Endodermal cell (in vitro differentiated cells): ENCODE measurements at regions not wholly inside any gene's neighbourhood (a gene's known extent, or its start where the extent isn't known, plus 50 kb on each side); places are given as distances from the start of the nearest gene placed in this dataset.

ENCODE experiments used
- DNase-seq: peaks from one replicate; pipeline ENCODE4 v3.0.0-alpha.2; 2017
- H3K27ac ChIP-seq: 2 replicates; pipeline ENCODE4 v1.5.1; 2013; ENCODE audit warnings: mild to moderate bottlenecking, low read depth, low read length, moderate library complexity
- H3K27me3 ChIP-seq: 2 replicates; pipeline ENCODE4 v1.6.1; 2013; ENCODE audit warnings: mild to moderate bottlenecking, low read length, moderate library complexity; ENCODE audit not compliant: insufficient read depth, control insufficient read depth, poor library complexity, severe bottlenecking
- H3K36me3 ChIP-seq: 2 replicates; pipeline ENCODE4 v1.7.0; 2013; ENCODE audit warnings: mild to moderate bottlenecking, low read length, moderate library complexity; ENCODE audit not compliant: control insufficient read depth, insufficient read depth
- H3K4me1 ChIP-seq: one replicate; pipeline ENCODE4 v1.7.0; 2013; ENCODE audit warnings: low read length; ENCODE audit not compliant: control insufficient read depth, insufficient read depth
- H3K4me3 ChIP-seq: 2 replicates; pipeline ENCODE4 v1.5.1; 2013; ENCODE audit warnings: mild to moderate bottlenecking, low read length, moderate library complexity
- H3K9ac ChIP-seq: 2 replicates; pipeline ENCODE4 v1.6.1; 2013; ENCODE audit warnings: mild to moderate bottlenecking, low read length, moderate library complexity; ENCODE audit not compliant: poor library complexity, severe bottlenecking; ENCODE audit errors: extremely low read depth
- H3K9me3 ChIP-seq: 2 replicates; pipeline ENCODE4 v1.6.1; 2013; ENCODE audit warnings: mild to moderate bottlenecking, low read length, moderate library complexity; ENCODE audit not compliant: control insufficient read depth
- H3K27ac Mint-ChIP-seq: 2 replicates; pipeline ENCODE4 v1.8.0; 2020; ENCODE audit warnings: mixed read lengths
- H3K27me3 Mint-ChIP-seq: 2 replicates; pipeline ENCODE4 v1.8.0; 2021; ENCODE audit warnings: mild to moderate bottlenecking, mixed read lengths; ENCODE audit not compliant: insufficient read depth
- H3K36me3 Mint-ChIP-seq: 2 replicates; pipeline ENCODE4 v1.8.0; 2020; ENCODE audit warnings: low read depth, mixed read lengths
- H3K4me1 Mint-ChIP-seq: 2 replicates; pipeline ENCODE4 v1.8.0; 2020; ENCODE audit warnings: mixed read lengths
- H3K4me3 Mint-ChIP-seq: 2 replicates; pipeline ENCODE4 v1.8.0; 2020; ENCODE audit warnings: mild to moderate bottlenecking, moderate library complexity, mixed read lengths
- H3K9me3 Mint-ChIP-seq: 2 replicates; pipeline ENCODE4 v1.8.0; 2020; ENCODE audit warnings: mild to moderate bottlenecking, mixed read lengths
- WGBS, 2 experiments: methylation state at CpG; one replicate each; pipeline versions ENCODE4 v1.1.5 to v1.1.7; 2013; ENCODE audit warnings: missing lambda C conversion rate in 2 of 2, mixed read lengths in 1 of 2; ENCODE audit not compliant: insufficient coverage in 1 of 2, insufficient read length in 1 of 2; 5-methylcytosine and 5-hydroxymethylcytosine counted together
- TF ChIP-seq, protein P1 (sequence below): fragments of 200-600 bp; sonication (generic); conservative IDR thresholded peaks from 2 replicates; pipeline ENCODE4 v1.5.0; 2021; ENCODE audit warnings: antibody characterized with exemption, mild to moderate bottlenecking

GRCh38 chr4:148944839-148945219 is 502.6 kb upstream of the NR3C2 start:
- Mint-ChIP-seq H3K4me3 (no peak overlapping the region), H3K27me3 (no peaks in the 10 kb centered on the region), H3K4me1 (no peaks in the 10 kb centered on the region), H3K36me3 (no peaks in the 10 kb centered on the region), H3K27ac (no peak overlapping the region), H3K9me3 (no peaks in the 10 kb centered on the region)
- H3K27ac ChIP-seq, result no peak overlapping the region
- no peak overlapping the region for H3K4me3 ChIP-seq
- no peaks in the 10 kb centered on the region for H3K9me3 ChIP-seq
- no peaks in the 10 kb centered on the region for H3K27me3 ChIP-seq
- no peak overlapping the region for H3K9ac ChIP-seq
- no peaks in the 10 kb centered on the region for H3K4me1 ChIP-seq
- TF ChIP-seq, protein P1, sequence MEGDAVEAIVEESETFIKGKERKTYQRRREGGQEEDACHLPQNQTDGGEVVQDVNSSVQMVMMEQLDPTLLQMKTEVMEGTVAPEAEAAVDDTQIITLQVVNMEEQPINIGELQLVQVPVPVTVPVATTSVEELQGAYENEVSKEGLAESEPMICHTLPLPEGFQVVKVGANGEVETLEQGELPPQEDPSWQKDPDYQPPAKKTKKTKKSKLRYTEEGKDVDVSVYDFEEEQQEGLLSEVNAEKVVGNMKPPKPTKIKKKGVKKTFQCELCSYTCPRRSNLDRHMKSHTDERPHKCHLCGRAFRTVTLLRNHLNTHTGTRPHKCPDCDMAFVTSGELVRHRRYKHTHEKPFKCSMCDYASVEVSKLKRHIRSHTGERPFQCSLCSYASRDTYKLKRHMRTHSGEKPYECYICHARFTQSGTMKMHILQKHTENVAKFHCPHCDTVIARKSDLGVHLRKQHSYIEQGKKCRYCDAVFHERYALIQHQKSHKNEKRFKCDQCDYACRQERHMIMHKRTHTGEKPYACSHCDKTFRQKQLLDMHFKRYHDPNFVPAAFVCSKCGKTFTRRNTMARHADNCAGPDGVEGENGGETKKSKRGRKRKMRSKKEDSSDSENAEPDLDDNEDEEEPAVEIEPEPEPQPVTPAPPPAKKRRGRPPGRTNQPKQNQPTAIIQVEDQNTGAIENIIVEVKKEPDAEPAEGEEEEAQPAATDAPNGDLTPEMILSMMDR, result no peak
- no peaks in the 10 kb centered on the region for H3K36me3 ChIP-seq
- no peak for DNase-seq

DNA sequence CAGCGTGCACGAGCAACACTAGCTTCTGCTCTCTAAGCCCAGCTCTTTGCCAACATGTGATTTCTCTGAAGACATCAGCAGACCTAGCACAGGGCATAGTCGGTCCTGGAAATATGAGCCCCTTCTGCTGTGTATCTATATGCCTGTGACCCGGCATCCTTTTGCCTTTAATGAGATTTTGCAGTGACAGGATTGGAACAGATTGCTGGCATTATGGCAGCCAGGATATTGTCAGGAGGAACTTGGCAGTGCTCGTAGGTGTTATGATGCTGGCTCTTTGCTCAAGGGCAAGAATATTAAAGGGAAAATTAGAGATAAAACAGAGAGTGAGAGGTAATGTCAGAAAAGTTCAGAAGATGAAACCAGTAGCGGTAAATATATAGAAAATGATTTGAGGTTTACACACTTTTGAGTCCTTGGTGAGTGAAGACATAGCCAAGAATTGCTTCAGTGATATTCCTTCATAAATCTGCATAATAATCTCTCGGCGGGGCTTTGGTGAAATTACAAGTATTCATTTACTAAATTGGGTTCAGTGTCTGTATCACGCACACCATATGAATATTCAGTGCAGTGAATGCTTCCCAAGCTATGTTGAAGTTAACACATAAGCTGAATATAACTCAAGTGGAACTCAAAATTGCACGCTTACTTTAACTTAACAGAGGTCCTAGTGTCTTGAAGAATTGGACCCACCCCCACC is 502.1 kb upstream of the NR3C2 start:
- no peaks in the 10 kb centered on the region for H3K9me3 Mint-ChIP-seq
- no peaks in the 10 kb centered on the region for H3K36me3 Mint-ChIP-seq
- Histone ChIP-seq H3K9me3 (no peaks in the 10 kb centered on the region), H3K27me3 (no peaks in the 10 kb centered on the region), H3K4me1 (no peaks in the 10 kb centered on the region), H3K27ac (no peak overlapping the region), H3K36me3 (no peaks in the 10 kb centered on the region), H3K4me3 (no peak overlapping the region), H3K9ac (no peak overlapping the region)
- H3K27ac Mint-ChIP-seq, result no peak overlapping the region
- H3K27me3 Mint-ChIP-seq, result no peaks in the 10 kb centered on the region
- WGBS, 2 experiments, result 92 to 95% methylated on average over 6 to 10 of the region's 10 CpGs
- H3K4me1 Mint-ChIP-seq, result no peaks in the 10 kb centered on the region
- no peak overlapping the region for H3K4me3 Mint-ChIP-seq
- TF ChIP-seq, protein P1, result no peak
- no peak for DNase-seq

- no peaks in the 10 kb centered on the region for H3K36me3 Mint-ChIP-seq
- Histone ChIP-seq H3K36me3 (no peaks in the 10 kb centered on the region), H3K9ac (no peak overlapping the region), H3K27me3 (no peaks in the 10 kb centered on the region), H3K27ac (no peak overlapping the region), H3K4me1 (no peaks in the 10 kb centered on the region), H3K9me3 (no peaks in the 10 kb centered on the region), H3K4me3 (no peak overlapping the region)
- no peak for DNase-seq
- H3K9me3 Mint-ChIP-seq, result peaks cover 22% of the 10 kb centered on the region
- no peak overlapping the region for H3K27ac Mint-ChIP-seq
- H3K4me3 Mint-ChIP-seq, result no peak overlapping the region
- H3K27me3 Mint-ChIP-seq, result no peaks in the 10 kb centered on the region
- TF ChIP-seq, protein P1, result no peak
- no peaks in the 10 kb centered on the region for H3K4me1 Mint-ChIP-seq
- 57 to 70% methylated on average over 1 to 3 of the region's 3 CpGs for WGBS, 2 experiments
Measured at GRCh38 chr4:148934926-148935578, 492.8 kb upstream of the NR3C2 start.
